K562 (cell line): ENCODE measurements at regions not wholly inside any gene's neighbourhood (a gene's known extent, or its start where the extent isn't known, plus 50 kb on each side); places are given as distances from the start of the nearest gene placed in this dataset.

Source experiments
- BRF1 ChIP-seq: IDR thresholded peaks from 3 replicates; pipeline ENCODE4 v1.6.1; 2011; ENCODE audit warnings: borderline replicate concordance, mild to moderate bottlenecking; ENCODE audit not compliant: insufficient read length; ENCODE audit errors: extremely low read depth
- CHD1 ChIP-seq: fragments of 200-600 bp; sonication (generic); IDR thresholded peaks from one replicate; pipeline ENCODE4 v1.6.1; 2012; ENCODE audit warnings: mild to moderate bottlenecking, moderate library complexity, low read length, inconsistent platforms
- MGA ChIP-seq: fragments of 450-650 bp; IDR thresholded peaks from 2 replicates; pipeline ENCODE4 v1.6.1; 2016; ENCODE audit warnings: mild to moderate bottlenecking, moderate library complexity
- RFX5 ChIP-seq: IDR thresholded peaks from 2 replicates; pipeline ENCODE4 v1.6.1; 2011; ENCODE audit warnings: low read depth, mild to moderate bottlenecking, improper control_type of control experiment, low read length
- RNF219 ChIP-seq: fragments of 250-450 bp; sonication (Bioruptor Pico); IDR thresholded peaks from 2 replicates; pipeline ENCODE4 v1.5.0; 2022; ENCODE audit warnings: mild to moderate bottlenecking
- ZBTB26 ChIP-seq: fragments of 450-650 bp; formaldehyde crosslinking; IDR thresholded peaks from 2 replicates; pipeline ENCODE4 v1.4.0; 2022; ENCODE audit warnings: missing genetic modification characterization

- TF ChIP-seq CHD1 (no peak), BRF1 (no peak), RFX5 (no peak), RNF219 (no peak), ZBTB26 (CRISPR knock-in tag) (no peak), MGA (no peak)
- TF ChIP-seq, all 486 proteins: peak for 0
Measured at GRCh38 chr5:54693936-54694657, 176.5 kb downstream of the SNX18 start (continued).
